ENCODE measurements at regions not wholly inside any gene's neighbourhood (a gene's known extent, or its start where the extent isn't known, plus 50 kb on each side); places are given as distances from the start of the nearest gene placed in this dataset.

DNA sequence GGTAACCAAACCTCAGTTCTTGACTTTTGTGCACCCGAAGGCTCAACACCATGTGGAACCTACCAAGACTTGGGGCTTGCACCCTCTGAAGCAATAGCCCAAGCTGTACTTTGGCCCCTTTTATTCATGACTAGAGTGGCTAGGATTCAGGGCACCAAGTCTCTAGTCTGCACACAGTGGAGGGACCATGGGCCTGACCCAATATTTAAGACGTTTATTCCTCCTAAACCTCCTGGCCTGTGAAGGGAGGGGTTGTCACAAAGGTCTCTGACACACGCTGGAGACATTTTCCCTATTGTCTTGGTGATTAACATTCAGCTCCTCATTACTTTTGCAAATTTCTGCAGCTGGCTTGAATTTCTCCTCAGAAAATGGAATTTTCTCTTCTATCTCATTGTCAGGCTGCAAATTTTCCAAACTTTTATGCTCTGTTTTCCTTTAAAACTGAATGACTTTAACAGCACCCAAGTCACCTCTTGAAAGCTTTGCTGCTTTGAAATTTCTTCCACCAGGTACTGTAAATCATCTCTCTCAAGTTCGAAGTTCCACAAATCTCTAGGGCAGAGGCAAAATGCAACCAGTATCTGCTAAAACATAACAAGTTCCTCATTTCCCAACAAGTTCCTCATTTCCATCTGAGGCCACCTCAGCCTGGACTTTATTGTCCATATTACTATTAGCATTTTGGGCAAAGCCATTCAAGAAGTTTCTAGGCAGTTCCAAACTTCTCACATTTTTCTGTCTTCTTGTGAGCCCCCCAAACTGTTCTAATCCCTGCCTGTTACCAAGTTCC, 481.4 kb upstream of the BTBD3 start:
- TF ChIP-seq, protein P1, sequence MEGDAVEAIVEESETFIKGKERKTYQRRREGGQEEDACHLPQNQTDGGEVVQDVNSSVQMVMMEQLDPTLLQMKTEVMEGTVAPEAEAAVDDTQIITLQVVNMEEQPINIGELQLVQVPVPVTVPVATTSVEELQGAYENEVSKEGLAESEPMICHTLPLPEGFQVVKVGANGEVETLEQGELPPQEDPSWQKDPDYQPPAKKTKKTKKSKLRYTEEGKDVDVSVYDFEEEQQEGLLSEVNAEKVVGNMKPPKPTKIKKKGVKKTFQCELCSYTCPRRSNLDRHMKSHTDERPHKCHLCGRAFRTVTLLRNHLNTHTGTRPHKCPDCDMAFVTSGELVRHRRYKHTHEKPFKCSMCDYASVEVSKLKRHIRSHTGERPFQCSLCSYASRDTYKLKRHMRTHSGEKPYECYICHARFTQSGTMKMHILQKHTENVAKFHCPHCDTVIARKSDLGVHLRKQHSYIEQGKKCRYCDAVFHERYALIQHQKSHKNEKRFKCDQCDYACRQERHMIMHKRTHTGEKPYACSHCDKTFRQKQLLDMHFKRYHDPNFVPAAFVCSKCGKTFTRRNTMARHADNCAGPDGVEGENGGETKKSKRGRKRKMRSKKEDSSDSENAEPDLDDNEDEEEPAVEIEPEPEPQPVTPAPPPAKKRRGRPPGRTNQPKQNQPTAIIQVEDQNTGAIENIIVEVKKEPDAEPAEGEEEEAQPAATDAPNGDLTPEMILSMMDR (conservative IDR thresholded peaks at IDR 0.05; ENCODE audit: low read length): no peak
- TF ChIP-seq EZH2phosphoT487 (IDR thresholded peaks at IDR 0.05; ENCODE audit: borderline replicate concordance, low read depth, low read length): no peak
